Esophagus squamous epithelium (tissue), 5 donors: ENCODE measurements at regions not wholly inside any gene's neighbourhood (a gene's known extent, or its start where the extent isn't known, plus 50 kb on each side); places are given as distances from the start of the nearest gene placed in this dataset.

Experiments used
- DNase-seq: peaks from one replicate; lab custom pipeline; 2025; lab: John Stamatoyannopoulos, UW
- H3K27ac ChIP-seq, 4 donors: fragments of 200-600 bp; sonication (generic); one replicate each; pipeline ENCODE4 v1.5.1; 2016 to 2019; ENCODE audit warnings: mild to moderate bottlenecking in 1 of 4
- H3K27me3 ChIP-seq, 4 donors: fragments of 200-600 bp; sonication (generic); 1 replicate in 3 of 4; 2 replicates in 1 of 4; pipeline versions ENCODE4 v1.5.1 to v1.6.0; 2017 to 2021; ENCODE audit warnings: antibody characterized with exemption in 1 of 4
- H3K36me3 ChIP-seq, 3 donors: fragments of 200-600 bp; sonication (generic); one replicate each; pipeline ENCODE4 v1.5.1; 2016 to 2019
- H3K4me1 ChIP-seq, 3 donors: fragments of 200-600 bp; sonication (generic); one replicate each; pipeline ENCODE4 v1.5.1; 2017 to 2019
- H3K4me3 ChIP-seq, 4 donors: fragments of 200-600 bp; sonication (generic); 1 replicate in 3 of 4; 2 replicates in 1 of 4; pipeline ENCODE4 v1.5.1; 2016 to 2019; ENCODE audit warnings: mild to moderate bottlenecking in 2 of 4, moderate library complexity in 1 of 4
- H3K9me3 ChIP-seq, 3 donors: fragments of 200-600 bp; sonication (generic); one replicate each; pipeline ENCODE4 v1.5.1; 2016 to 2019
- CTCF ChIP-seq, 6 experiments: fragments of 450-650 bp in 4 of 6; fragments of 200-600 bp in 2 of 6; sonication (generic) in 2 of 6; IDR thresholded peaks; one replicate each; pipeline ENCODE4 v1.5.1; 2016 to 2019; ENCODE audit warnings: antibody characterized with exemption in 6 of 6, mild to moderate bottlenecking in 4 of 6, moderate library complexity in 4 of 6
- POLR2A ChIP-seq, 4 donors: fragments of 450-650 bp; IDR thresholded peaks; one replicate each; pipeline ENCODE4 v1.6.1; 2017; ENCODE audit warnings: antibody characterized with exemption in 4 of 4, mild to moderate bottlenecking in 4 of 4, moderate library complexity in 3 of 4
- WGBS, 2 donors: methylation state at CpG; one replicate each; pipeline ENCODE4 v1.1.5; 2018; 5-methylcytosine and 5-hydroxymethylcytosine counted together
- intact Hi-C: fragments of 100-400 bp; cut with DNase I; formaldehyde crosslinking; loops from one replicate; pipeline ENCODE4 v1.15.0; 2022
- donor health status: DM: yes; HTN: yes; CAD: no.

- Histone ChIP-seq H3K27me3 (no peaks in the 10 kb centered on the region), H3K9me3 (peaks cover 0 to 4% (median 0%) of the 10 kb centered on the region in 3 donors), H3K27ac (no peak overlapping the region), H3K36me3 (no peaks in the 10 kb centered on the region), H3K4me1 (no peaks in the 10 kb centered on the region), H3K4me3 (no peak overlapping the region)
- intact Hi-C loops: no loop called here
- no peak for DNase-seq
- TF ChIP-seq CTCF (IDR thresholded peaks at IDR 0.05) (no peak), POLR2A (IDR thresholded peaks at IDR 0.05) (no peak)
These were observed 99.9 kb downstream of the TNFSF13B start for GRCh38 chr13:108369412-108369811.

GRCh38 chr13:108375034-108375433 lies 105.5 kb downstream of the TNFSF13B start:
- Histone ChIP-seq H3K4me3 (no peak overlapping the region), H3K27ac (no peak overlapping the region), H3K36me3 (no peaks in the 10 kb centered on the region), H3K4me1 (no peaks in the 10 kb centered on the region), H3K27me3 (no peaks in the 10 kb centered on the region), H3K9me3 (peaks cover 0 to 4% (median 0%) of the 10 kb centered on the region in 3 donors)
- no peak for TF ChIP-seq CTCF (IDR thresholded peaks at IDR 0.05)
- TF ChIP-seq POLR2A (IDR thresholded peaks at IDR 0.05): no peak
- no peak for DNase-seq
- WGBS, 2 donors: 50 to 59% methylated on average over 2 of the region's 2 CpGs
- intact Hi-C loops: no loop called here

- TF ChIP-seq POLR2A (IDR thresholded peaks at IDR 0.05): no peak
- no peak for TF ChIP-seq CTCF (IDR thresholded peaks at IDR 0.05)
- WGBS, 2 donors: 66 to 68% methylated on average over 2 of the region's 2 CpGs
- Histone ChIP-seq H3K4me1 (no peaks in the 10 kb centered on the region), H3K9me3 (peaks cover 0 to 4% (median 0%) of the 10 kb centered on the region in 3 donors), H3K4me3 (no peak overlapping the region), H3K27me3 (no peaks in the 10 kb centered on the region), H3K27ac (no peak overlapping the region), H3K36me3 (no peaks in the 10 kb centered on the region)
- DNase-seq: no peak
- intact Hi-C loops: no loop called here
These were observed 106.3 kb downstream of the TNFSF13B start for GRCh38 chr13:108375772-108376171.

GRCh38 chr13:108376308-108376707 lies 106.8 kb downstream of the TNFSF13B start:
- no peak overlapping the region for H3K27ac ChIP-seq
- TF ChIP-seq POLR2A (IDR thresholded peaks at IDR 0.05) (no peak), CTCF (IDR thresholded peaks at IDR 0.05) (no peak)
- H3K4me1 ChIP-seq: no peaks in the 10 kb centered on the region
- 75 to 100% methylated on average over 1 to 2 of the region's 2 CpGs for WGBS, 2 donors
- no peaks in the 10 kb centered on the region for H3K36me3 ChIP-seq
- no peak overlapping the region for H3K4me3 ChIP-seq
- no peak for DNase-seq
- H3K9me3 ChIP-seq: peaks cover 0 to 4% (median 0%) of the 10 kb centered on the region in 3 donors
- H3K27me3 ChIP-seq: no peaks in the 10 kb centered on the region
- intact Hi-C loops: no loop called here

- no peak overlapping the region for H3K4me3 ChIP-seq
- 85 to 95% methylated on average over 2 to 4 of the region's 6 CpGs for WGBS, 2 donors
- DNase-seq: no peak
- H3K36me3 ChIP-seq: no peaks in the 10 kb centered on the region
- TF ChIP-seq POLR2A (IDR thresholded peaks at IDR 0.05) (no peak), CTCF (IDR thresholded peaks at IDR 0.05) (no peak)
- H3K27ac ChIP-seq: no peak overlapping the region
- H3K27me3 ChIP-seq: no peaks in the 10 kb centered on the region
- intact Hi-C loops: no loop called here
- no peaks in the 10 kb centered on the region for H3K9me3 ChIP-seq
- no peaks in the 10 kb centered on the region for H3K4me1 ChIP-seq
These were observed 108.2 kb downstream of the TNFSF13B start for GRCh38 chr13:108377646-108378206.
